ENCODE measurements at regions not wholly inside any gene's neighbourhood (a gene's known extent, or its start where the extent isn't known, plus 50 kb on each side); places are given as distances from the start of the nearest gene placed in this dataset.
"Not testable (repeated sequence)": the region's sequence is repeated elsewhere in the genome, so short reads cannot be mapped to it uniquely, and the experiment has no call there.

DNA sequence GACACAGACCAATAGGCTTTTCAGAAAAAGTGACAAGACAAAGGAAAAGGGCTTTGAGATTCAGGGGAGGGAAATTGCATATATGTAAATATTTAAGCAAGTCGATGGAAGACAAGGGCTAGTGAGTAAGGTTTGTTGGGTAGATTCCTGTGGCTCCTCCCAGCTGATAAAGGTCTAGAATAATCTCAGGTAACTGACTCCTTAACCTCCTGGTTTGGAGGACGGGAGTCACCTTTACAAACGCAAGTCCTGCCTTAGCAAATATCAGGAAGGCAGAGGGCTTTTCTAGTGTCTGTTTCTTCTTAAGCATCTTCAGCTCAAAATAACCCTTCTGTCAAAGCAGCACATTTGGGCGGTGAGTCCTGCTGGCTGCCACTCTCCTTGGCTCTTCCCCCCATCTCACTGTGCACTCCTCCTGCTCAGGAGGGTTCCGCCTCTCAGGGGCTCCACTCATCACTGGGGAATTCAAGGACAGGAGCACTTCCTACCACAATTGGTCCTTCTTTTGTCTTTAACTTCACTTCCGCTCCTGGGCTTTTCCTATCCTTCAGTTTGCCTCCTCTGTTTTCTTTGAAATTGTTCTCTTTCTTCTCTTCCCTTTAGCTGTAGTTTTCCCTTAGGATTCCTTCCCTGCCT lies 496.3 kb upstream of the KLF6 start:
- DNase-seq, result no peak

DNA sequence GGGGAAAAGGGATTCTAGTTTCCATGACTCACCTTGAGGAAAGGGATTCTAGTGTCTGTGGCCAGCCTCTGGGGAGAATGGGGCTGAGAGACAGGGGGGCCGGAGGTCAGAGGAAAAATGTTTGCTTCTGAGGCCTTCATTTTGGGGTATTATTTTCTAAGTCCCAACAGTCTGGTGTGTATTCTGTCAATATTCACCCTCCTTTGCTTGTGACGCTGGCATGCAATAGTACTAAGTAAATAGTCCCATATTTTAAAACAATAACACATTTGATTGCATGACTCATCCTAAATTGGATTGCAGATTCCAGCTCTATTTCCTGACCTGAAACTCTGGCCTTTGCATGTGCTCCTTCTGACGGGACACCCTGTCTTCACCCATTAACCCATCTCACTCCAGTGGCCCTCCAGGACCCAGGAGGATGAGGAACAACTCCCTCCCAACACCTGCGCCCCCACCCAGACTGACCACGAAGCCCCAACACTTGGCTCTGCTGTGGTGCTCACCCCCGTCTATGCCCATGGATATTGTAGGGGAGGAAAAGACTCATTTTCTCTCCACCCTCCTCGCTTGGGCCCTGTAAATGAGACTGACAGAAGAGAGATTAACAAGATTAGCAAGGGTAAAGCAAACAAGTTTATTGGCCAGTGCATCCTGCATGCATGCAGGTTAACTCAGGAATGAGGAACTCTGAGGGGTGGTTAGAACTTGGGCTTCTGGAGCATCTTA lies 495.6 kb upstream of the KLF6 start:
- no peak for DNase-seq

DNA sequence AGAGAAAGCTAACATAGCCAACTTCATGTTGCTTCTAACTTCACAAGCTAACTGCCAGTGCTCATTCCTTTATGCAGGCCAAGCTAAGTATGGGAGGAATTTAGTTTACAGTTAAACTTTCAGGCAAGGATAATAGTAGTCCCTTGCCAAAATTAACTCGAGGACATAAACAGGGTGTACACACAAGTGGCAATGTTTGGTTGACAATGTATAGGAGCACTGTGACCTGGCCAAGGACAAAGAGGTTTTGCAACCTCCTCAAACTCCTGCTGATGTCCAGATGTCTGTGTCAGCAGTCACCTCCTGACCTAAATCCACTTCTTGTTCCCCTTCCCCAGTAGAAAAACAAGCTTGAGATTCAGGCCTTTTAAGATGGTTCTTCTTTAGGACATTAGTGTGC lies 494.6 kb upstream of the KLF6 start:
- no peak for DNase-seq

DNA sequence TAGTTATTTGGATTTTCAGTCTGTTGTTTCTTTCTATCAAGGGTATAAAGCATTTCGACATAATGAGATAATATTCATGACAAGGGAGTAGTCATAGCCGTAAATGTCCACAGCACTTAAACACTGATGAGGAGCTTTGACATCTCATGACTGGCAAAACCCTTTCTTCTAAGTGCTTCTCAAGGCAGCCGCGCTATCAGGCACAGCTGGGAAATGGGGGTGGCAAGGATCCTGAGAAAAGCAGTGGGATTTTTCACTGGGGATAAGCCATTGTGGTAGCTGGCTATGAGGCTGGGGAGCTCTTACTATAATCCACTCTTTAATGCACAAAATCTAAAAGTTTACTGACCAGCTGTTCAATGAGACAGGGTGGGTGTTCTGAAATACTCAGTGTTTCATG lies 493.2 kb upstream of the KLF6 start:
- DNase-seq, result no peak

DNA sequence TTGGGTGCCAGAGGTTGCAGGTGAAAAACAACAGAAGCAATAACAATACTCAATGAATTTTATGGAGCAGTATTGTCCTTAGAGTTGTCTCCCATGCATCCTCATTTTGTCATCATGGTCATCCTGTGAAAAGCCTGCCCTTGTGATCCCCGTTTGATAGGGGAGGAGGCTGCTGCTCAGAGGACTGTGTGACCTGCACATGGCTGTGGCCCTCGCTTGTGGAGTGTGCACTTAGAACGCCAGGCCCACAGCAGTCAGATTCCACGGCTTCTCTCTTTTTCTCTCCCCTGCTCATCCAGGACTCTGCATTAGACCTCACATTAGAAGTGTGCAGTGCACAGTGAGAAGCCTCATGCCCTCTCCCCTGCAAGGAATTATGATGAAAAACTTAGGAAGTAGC lies 491.1 kb upstream of the KLF6 start:
- no peak for DNase-seq

DNA sequence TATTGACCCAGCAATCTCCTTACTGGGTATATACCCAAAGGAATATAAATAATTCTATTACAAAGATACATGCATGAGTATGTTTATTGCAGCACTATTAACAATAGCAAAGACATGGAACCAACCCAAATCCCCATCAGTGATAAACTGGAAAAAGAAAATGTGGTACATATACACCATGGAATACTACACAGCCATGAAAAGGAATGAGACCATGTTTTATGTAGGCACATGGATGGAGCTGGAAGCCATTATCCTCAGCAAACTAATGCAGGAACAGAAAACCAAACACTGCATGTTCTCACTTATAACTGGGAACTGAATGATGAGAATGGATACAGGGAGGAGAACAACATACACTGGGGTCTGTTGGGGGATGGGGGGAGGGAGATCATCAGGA lies 489.7 kb upstream of the KLF6 start:
- not testable (repeated sequence) for DNase-seq

DNA sequence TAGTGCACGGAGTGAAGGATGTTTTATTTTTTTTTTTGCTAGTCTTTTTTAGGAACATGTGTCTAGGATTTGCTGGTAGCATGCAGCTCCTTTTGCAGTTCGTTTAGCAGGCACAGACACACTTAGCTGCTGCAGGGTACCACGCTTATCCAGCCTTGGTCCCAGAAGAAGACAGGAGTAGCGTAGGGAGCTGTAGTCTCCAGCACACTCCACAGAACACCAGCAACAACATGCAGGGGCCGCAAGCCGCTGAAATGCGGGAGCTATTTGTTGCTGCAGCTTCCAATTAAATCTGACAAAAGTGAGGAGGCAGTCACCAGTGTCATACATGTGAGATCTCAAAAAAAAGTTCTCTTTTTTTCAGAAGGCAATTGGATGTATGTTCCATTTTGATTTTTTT lies 486.2 kb upstream of the KLF6 start:
- no peak for DNase-seq

DNA sequence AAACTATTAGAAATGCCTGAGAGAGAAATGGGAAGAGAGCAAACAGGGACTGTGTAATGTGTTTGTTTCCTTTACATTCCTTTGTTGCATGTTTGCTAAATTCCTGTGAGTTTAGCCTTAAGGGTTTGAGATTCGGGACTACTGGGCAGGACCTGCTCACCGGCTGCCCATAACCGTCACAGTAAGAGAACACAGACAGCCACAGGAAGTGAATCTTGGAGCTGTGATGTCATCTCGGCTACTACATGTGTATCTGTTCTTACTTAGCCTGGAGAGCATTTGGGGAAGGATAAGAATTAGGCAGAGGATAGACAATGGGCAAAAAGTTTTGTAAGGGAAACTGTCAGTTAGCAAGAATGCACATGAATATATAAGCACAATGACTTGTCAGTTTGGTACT lies 485.1 kb upstream of the KLF6 start:
- no peak for DNase-seq

DNA sequence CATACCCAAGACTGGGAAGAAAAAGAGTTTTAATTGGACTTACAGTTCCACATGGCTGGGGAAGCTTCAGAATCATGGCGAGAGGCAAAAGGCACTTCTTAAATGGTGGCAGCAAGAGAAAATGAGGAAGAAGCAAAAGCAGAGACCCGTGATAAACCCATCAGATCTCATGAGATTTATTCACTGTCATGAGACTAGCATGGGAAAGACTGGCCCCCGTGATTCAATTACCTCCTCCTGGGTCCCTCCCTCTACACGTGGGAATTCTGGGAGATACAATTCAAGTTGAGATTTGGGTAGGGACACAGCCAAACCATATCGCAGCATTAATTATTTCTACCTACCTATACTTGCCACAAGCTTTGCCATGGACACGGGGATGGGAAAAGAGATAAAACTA lies 483.5 kb upstream of the KLF6 start:
- DNase-seq, result not testable (repeated sequence)

DNA sequence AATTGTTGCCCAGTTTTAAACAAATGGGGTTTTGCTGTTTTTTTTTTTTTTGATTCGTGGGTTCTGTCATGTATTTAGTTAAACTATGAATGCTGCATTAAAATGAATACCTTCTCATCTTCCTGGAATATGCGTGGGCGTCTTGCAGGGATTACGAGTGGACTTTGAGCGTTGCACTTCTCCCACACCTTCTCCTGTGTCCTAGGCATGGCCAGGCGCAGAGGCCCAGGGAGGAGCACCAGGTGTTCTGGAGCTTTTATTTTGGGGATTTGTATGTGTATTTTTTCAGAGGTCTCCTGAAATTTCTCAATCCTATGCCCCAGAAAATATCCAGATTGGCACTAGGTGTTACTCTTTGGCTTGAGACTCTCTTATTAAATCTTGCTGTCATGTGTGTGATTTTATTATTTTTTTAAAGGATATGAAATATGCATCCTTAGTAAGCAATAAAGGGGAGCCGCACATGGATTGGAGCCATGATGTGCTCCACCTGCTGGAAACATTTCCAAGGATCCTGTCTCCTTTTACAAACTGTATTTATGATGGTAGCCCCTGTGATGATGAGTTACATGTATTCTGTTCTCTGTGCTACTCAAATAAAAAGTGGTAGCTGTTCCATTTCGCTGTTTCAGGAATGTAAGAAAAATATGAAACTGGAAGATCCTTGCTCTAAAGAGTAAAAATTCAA lies 482.2 kb upstream of the KLF6 start:
- DNase-seq, result no peak

DNA sequence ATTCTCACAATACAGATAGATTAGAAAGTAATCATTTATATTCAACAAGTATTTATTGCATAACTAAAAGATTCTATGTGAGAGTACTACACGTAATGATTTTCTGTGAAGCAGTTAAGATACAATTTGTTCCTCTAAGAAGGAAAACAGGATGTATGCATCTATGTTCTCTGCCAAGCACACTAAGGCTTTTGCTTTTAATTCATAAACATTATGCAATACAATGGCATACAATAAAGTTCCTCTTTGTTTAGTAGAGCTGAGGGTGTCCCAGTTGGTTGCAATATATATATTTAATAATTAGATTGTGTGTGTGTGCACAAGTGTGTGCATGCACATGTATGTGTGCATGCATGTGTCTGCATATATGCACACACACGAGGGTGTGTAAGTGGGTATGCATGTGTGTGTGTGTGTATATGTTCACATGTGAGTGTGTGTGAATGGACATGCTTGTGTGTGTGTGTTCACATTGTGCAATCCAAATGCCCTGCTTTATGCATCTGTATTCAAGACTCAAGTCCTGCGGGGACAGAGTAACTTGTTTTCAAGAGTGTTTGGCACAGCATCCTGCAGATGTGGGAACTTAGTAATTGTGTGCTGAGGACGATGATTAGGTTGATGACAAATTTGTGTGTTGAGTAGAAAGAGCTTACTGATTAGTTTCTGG lies 481.5 kb upstream of the KLF6 start:
- no peak for DNase-seq

DNA sequence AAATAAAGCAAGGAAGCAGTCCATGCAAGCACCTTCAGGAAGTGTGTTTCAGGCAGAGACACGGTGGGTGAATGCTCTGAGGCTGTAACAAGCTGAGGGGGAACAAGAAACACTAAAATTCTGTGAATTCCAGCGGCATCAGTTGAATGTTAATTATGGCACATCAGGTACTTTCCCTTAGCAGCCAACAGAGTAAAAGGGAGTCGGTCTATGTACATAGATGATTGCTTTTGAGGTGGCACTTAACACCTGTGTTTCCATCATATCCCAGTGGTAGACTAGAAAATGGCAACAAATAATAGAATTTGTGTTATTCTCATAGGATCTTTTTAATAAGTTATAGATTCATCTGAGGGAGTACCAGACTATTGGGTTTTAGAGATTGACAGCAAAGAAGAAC lies 481.0 kb upstream of the KLF6 start:
- no peak for DNase-seq

DNA sequence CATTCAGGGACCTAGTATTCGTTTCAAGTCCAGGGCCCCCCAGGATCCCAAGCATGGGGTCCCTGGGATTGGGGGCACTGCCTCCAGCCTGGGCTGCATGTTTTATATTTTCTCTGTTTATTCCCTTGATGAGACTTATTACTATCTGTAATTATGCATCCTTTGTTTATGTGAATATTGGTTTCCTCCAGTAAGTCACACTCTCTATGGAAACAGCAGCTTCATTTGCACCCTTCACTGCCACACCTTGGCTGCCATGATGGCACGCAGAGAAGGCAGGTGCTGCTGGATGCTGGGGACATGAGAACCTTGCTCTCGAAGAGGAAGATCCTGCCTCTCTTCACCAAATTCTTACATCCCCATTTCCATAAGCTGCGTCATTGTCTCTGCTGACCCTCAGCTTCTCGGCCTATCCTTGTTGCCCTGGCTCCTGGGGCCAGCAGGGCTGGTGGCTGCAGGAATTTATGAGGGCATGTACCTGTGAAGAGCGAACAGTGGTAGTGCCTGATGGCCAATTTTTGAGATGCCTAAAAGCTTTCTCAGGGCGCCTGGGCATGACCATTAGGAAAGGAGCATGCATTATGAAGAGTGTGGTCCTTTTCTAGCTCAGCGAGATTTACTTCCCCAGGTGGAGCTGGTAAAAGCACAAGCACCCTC lies 479.3 kb upstream of the KLF6 start:
- no peak for DNase-seq

DNA sequence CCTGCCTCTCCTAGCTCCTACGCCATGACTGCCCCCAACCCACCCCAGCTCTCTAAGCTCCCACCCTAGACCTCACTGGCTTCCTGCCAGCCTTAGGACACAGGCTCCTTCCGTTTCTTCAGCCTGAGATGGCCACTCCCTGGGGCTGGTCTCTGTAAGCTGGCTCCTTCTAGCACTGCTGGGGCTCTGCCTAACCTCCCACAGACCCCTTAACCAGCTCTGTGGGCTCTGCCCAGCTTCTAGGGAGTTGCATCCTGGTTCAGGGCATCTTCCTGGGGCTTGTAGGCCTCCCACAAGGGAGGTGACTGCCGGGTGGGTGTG lies 478.6 kb upstream of the KLF6 start:
- no peak for DNase-seq

DNA sequence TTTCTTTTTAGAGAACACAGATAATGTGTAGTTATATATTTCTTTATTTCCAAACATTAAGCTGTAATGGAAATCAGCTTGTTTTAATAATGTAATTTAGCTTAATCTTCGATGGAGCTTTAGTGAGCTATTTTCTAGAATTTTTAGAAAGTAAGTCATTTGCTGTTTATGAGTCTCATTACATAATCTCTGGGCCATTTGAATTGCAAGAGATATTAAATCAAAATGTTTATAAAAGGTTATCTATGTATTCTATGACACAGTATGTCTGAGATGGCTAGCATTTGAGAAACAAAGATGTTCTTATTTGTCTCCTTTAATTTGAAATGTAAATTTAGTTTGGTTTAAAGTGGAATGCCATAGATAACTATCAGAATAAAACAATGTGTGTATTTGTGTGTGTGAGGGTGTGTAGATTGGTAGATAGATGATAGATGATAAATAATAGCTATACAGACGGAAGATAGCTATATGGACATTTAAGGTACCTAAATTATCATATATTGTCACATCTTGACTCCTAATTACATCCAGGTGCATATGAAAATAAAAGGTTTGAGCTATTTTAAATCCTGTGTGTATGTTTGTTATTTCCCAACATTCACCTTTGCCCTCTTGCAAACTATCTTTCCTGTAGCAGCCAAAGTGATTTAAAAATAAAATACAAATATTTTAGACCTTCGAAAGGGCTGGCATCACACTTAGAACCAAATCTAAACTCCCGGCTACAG lies 478.0 kb upstream of the KLF6 start:
- no peak for DNase-seq

DNA sequence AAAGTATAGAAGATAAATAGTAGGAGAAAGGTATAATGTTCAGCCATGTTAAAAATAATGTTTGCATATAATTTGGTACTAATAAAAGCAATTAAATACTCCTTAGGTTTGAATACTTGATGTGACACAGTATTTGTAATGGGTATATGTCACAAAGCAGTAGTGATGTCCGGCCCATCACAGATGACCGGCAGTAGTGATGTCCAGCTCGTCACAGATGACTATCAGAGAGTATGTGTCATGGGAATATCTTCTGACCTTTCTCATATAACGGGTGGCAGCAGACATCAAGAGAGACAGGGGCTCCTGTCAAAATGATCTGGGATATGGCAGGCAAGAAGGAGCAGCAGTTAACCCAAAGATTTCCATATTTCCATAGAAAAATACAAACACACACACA lies 477.4 kb upstream of the KLF6 start:
- DNase-seq, result no peak

DNA sequence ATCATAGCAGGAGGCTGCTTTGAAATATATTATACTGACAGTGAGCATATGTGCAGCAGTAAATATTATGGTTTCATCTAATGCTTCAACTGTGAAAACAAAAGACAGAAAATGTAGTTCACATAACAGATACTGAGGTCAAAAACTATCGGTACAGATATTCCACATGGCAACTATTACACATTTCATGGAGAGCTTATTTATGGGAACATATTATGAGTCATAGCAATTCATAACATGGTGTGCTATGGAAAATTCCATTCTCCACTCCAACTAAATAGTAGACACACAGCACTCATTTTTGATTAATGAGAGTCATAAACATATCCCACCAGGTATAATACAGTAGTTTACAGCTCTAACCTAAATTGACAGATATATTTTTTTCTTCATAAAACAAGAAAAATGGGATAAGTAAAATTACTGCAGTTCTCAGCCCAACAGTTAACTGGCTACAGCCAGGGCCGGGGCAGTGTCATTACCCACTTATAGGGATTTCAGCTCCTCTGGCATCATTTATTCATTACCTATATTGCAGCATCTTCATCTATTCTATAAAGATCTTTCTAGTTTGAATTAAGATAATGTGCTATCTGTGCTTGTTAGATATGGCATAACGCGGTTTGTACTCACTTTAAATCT lies 475.6 kb upstream of the KLF6 start:
- DNase-seq, result no peak

DNA sequence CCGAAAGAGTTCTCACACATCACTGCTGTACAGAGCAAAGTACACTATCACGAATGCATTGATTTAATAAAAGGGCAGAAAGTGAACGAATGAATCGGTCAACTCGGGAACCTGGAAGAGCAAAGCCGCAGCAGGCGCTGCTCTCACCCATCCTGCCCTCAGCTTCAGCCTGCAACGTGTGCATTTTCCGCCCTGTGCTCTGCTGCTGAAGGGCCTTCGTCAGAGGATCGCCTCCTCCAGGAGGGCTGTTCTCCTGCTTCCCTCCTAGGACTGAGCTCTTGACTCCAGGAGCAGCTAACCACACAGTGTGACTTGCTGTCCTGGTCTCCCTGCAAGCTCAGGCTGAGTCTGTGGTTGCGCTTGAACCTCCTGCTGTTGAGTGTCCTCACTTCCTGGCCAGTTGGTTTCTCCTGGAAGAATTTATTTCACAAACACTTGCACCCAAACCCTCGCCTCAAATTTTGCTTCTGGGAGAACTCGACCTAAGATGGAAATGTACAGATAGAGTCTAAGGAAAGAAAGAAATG lies 473.0 kb upstream of the KLF6 start:
- no peak for DNase-seq

DNA sequence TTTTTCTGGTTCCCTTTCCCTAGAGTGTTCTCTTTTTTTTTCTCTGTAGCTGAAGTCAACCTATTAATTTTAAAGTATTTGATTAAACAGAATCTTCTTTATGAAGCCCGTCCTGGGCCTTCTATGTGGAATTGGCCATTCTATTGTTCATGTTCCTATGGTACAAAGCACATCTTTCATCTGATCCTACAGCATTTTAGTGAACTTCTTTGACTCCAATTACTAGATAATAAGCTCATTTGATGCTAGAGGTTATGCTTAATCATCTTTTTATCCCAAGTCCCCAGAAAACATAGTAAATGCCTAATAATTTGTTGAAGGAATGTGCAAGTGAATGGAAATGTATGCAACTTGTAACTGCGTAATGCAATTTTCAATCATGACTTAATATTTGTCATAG lies 472.0 kb upstream of the KLF6 start:
- no peak for DNase-seq

DNA sequence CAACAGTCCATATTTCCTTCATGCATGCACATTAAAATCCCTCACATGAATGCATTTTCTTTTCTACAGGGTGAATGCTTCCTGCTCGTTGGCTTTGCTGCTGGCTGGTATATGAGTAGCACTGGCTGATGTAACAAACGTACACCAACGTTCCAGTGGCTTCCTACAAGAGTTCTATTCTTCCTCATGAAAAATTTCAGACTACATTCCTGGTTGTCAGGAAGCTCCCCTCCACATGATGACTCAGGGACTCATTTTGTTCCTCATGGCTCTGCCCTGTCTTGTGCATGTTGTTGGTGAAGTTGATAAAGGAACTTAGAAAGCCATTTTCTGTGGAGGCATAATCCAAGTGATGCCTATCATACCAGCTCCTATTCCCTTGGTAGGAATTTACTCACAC lies 470.7 kb upstream of the KLF6 start:
- no peak for DNase-seq

DNA sequence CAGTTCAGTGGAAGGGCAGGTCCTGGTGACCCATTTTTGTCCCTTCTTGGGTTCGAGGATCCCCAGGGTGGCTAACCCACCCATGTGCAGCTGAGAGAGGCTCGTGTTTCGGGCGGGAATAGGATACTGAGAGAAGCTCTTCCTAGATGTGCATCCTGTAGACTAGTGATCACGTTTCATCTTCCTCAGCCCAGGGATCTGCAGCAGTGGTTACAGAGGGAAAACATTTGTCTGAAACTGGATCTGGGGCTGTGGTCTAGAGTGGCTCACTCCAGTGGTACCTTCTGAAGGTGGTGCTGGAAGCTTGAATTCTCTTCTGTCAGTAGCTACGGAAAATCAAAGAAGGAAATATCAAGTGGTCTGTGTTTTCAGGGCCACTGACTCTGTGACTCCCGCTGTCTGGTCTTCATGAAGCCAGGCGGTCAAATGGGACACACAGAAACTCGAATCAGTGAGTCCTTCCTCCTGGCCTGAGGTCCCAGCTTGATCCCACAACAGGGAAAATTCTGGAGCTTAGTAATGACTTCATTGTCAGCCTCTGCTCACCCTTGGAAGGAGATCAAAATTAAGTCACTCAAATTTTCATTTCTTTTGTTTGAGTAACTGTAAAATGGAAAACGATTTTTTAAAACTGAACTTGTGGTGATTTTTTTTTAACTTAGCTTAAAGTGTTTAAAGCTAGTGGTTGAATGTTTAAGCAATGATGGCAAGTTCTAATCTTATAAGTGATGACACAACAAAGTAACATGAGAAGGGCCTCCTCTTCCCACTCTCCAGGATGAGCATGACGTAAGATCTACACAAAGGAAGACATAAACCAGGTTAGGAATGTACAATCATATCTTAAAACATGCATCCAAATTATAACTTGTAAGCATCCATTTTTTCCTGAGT lies 469.3 kb upstream of the KLF6 start:
- no peak for DNase-seq
